HG03175 (cell line): ENCODE measurements at regions not wholly inside any gene's neighbourhood (a gene's known extent, or its start where the extent isn't known, plus 50 kb on each side); places are given as distances from the start of the nearest gene placed in this dataset.

Source experiments
- ATAC-seq: cut with Tn5 transposase; IDR thresholded peaks from one replicate; pipeline ENCODE4 v1.9.1; 2021; ENCODE audit warnings: mild to moderate bottlenecking, moderate library complexity; ENCODE audit not compliant: unreplicated experiment

DNA sequence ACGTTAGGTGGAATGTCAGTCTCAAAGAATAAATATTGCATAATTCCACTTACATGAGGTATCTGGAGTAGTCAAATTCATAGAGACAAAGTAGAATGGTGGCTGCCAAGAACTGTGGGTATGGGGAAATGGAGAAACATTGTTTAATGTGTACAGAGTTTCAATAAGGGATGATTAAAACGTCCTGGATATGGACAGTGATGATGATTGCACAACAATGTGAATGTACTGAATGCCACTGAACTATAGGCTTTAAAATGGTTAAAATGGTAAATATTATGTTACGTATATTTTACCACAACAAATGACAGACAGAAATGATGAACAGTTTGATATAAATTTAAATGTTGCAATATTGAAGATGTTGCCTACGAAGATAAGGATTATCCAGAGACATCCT, 602.0 kb upstream of the PKDCC start:
- no peak for ATAC-seq

DNA sequence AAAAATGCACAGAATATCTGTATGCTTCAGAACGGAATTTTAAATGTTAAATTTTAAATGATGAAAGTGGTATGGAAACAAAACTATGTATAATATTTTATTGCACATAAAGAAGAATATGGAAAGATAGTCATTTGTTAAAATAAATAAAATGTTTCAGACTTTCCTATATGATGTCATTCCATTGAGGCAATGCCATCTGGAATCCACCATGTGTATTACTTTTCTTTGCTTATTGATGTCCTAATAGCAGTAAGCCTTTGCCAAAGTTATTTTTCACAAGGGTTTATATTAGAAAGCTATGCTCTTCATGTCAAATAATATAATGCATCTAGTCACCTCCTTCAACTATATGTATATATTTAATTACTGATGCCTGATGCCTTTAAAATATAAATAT, 601.6 kb upstream of the PKDCC start:
- no peak for ATAC-seq

DNA sequence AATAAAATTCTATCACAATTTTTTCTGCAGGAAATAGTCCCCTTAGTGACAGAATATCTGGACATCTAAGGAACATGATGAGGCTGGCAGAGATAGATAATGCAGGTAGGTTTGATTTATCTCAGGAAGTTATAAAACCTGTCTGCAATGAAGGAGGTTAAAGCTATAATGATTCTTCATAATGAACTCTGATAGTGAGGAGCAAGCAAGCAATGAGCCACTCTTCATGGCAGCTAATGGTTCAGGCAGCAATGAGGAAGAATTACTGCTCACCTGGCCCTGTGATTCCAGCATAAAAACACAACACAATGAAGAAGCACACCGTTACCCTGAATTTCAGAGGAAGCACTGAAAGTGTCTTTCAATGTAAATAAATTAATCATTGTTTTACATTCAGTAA, 599.6 kb upstream of the PKDCC start:
- no peak for ATAC-seq

DNA sequence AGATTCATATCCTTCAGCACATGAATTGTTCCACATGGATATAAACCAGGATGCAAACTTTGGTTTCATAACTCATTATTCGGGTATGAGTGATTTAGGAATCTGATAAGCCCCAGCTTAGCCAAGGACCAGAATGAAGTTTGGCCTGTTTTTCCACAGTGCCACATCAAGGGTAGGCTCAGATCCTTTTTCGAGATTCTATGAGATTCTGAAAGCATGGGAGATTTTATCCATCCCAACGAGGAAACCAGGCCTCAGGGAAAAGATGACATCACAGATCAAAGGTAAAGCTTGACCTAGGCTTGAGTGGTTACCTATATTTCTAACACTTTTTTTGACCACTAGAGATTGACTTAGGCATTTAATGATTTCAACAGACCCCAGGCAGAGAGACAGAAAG, 590.8 kb upstream of the PKDCC start:
- no peak for ATAC-seq

DNA sequence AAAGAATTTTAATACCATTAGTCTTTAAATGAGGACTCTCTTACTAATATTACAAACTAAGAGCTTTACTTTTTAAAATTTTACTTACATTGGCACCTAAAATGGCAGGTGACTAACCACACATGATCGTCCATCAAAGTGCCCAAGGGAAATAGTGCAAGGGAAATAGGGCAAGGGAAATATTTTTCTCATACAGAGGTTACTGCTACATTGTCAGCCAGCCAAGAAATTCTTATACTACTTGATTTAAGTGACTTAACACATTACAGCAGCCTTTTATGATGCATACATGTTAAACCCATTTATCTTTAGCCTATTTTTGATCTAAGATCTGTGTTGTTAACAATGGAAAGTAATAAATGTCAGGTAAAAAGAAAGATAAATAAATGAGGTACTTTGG, 587.2 kb upstream of the PKDCC start:
- ATAC-seq: no peak

DNA sequence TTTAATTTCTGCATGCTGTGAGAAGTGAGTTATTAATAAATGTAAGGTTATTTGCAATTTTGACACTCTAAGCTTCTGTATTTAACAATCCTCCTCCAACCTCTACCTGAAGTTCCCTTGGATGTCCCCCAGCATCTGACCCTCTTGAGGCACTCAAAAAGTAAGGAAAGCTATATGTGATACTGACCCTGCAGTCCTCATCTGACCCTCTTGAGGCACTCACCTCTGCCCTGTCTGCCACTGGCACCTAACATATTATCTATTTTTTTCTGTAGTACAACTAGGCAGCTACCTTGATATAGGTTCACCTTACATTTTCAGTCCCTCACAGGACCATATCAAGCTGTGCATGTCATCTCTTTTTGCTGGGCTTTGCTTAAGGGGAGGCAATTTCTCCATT, 583.4 kb upstream of the PKDCC start:
- ATAC-seq: no peak

DNA sequence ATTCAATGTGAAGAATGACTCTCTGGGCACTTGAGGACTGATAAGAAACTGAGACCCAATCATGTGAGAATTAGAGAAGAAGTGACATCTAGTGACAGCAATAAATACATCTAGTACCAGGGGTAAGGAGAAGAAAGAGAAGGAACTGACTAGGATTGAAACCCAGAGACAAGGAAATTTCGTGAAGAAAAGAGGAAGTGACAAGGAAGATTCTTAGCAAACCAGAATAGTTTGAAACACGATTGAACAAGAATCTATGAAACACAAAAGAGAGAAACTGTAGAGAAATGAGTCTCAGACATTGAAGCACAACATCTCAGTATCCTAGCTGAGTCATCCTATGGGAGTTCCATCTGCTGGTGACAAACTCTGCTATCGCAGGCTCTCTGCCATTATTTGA, 571.9 kb upstream of the PKDCC start:
- ATAC-seq: no peak

DNA sequence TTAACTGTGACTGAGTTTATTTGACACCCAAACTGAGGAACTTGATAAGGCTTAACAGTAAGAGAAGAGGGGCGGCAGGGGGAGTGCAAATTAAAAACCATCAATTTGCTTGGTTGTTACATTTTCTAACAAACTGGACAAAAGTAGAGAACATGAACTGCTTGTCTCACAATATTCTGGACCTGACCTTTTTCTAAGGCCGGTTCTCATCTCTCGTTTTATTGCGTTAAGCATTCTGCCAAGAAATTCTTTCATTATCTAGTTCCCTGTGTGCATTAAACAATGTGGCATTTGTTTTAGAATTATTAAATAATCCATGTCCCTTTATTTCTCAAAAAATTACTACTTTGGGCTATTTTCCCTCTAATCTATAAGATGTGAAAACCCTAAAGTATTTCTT, 565.2 kb upstream of the PKDCC start:
- ATAC-seq: no peak

DNA sequence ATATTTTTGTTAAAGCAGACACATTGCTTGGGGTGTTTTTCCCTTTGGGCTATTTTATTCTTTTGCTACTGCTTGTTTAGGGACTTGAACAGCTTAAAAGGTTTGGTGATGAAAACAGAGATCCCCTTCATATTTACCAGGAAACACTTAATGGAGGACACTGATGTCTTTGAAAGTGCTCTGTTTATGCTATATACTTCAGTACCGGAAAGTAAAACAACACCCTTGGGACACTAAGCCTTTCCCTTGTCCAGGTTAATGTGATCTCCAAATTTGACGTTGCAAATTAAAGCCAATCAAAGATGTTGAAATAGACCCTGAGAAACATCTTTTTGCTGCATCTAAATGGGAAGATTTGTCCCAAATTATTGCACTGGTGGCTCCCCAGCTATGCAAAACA, 564.6 kb upstream of the PKDCC start:
- no peak for ATAC-seq

DNA sequence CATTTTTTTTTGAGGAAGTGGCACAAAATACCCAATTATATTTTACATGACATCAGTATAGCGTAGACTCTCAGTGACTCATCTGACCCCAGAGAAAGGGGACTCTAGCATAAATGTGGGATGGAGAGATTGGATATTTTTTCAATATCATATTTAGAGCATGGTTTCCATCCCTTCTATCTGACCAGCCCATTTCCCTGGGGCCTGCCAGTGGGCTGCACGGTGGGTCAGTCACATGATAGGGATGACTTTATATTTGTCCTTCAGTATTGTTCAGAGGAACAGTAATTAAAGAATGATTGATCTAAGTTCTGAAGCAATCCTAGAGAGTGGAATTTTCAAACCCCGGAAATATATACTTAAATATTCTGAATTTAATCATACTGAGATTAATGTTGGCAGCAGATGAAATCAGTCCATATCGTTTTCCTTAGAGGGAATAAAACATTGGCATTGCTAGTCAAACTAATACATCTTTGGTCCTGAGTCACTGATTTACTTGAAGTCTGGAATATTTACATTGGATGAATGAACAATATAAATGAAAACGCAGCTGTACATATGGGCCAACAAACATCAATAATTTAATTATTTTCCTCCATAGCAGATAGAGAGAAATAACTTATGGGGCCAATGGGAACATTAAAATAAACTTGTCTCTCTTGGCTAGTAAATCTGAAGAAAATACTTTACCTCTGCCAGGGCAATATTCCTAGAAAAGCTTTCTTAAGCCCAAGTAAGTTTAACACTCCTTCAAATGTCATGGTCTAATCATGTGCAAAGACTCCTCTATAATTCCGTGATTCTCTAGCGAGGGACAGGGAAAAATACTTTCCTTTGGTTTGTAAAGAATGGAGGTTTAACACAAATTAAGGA, 563.6 kb upstream of the PKDCC start:
- no peak for ATAC-seq

DNA sequence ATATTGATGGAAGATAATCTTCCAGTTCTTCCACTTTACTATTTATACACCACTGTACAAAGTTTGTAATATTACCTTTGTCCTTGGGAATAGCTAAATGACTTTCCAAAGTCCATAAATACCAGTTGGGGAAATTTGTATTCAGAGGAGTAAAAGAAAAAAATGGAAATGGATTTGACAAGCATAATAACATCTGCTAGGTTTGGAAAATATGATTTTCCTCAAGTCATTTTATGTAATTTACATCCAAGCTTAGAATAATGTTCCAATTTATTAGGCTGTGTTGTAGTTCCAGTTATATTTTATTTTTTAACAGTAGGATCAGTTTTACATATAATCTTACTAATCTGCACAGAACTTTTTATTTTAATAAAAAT, 563.0 kb upstream of the PKDCC start:
- no peak for ATAC-seq

DNA sequence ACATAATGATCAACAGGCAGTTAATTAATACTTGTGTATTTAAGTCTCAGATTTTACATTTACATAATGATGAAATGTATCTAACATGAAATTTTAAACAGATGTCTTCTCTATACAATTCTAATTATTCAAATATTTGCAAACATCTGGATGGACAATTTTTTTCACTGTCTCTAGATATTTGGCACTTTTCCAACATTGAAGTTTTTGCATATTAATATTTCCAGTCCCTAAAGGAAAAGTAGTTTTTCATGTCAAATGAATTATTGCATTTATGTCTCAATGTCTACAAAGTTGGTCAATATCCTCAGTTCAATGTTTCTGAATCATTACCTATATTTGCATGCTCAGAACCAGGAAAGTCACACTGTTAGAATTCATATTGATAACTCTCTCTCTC, 560.9 kb upstream of the PKDCC start:
- ATAC-seq: no peak

DNA sequence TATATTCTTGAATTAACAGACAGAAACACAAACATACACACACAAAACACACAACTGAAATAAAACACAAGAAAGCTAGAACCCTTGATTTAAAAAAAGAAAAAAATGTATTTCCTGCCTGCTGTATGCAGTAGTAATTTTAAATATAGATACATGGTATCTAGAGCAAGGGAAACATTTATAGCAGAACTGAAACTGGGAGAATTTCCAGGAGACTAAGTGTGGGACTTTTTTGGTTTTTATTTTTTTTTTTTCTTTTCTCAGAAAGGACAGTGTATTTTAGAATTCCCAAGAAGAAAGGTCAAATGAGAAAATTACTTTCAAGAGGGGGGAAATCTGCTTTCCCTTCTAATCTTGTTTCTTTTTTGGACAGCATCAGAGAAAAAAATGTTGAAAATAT, 558.9 kb upstream of the PKDCC start:
- ATAC-seq: no peak

DNA sequence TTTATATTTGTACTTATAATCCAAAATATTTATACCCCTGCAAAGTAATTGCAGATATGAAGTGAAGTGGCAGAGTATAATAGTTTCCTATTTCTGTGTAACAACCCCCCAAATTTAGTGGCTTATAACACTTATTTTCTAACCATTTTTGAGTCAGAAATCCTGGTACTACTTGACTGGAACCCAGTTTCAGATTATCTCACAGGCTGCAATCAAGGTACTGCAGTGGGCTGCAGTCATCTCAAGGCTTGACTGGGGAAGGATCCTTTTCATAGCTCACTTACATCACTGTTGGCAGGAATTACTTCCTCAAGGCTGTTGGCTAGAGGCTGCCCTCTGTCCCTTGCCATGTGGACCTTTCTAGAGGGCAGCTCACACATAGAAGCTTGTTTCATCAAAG, 558.2 kb upstream of the PKDCC start:
- ATAC-seq: no peak

DNA sequence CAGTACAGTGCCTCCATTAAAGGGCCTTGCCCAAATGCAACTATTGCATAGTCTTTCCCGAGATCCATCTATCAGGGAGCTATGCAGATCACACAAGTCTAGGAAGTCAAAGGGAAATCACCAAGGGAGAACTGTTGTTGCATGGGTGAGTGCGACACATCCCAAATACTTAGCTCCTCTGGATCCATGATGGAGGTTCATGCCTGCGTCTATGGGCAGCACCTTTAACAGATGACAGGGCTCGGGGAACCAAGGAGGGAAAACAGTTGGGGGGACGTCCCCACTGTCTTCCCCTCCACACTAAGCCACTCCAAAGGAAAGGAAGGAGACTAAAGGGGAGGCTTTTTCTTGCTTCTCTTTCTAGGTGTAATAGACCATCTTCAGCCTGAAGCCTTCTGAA, 552.8 kb upstream of the PKDCC start:
- ATAC-seq: no peak

DNA sequence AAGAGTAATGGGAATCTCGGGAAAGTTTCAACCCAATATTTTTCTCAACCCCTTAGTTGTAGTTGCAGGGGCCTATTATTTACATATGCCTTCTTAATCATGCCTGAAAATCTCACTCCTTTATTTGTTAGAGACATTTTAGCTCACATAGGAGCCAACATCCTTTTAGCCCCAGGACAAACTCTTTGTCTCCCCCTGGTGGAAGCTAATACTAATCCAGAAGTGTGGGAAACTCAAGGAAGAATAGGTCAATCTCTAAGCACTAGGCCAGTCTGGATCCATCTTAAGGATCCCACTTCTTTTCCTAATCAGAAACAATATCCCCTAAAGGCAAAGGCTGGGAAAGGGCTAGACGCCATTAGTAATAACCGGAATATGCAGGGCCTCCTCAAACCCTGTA, 550.9 kb upstream of the PKDCC start:
- ATAC-seq: no peak

DNA sequence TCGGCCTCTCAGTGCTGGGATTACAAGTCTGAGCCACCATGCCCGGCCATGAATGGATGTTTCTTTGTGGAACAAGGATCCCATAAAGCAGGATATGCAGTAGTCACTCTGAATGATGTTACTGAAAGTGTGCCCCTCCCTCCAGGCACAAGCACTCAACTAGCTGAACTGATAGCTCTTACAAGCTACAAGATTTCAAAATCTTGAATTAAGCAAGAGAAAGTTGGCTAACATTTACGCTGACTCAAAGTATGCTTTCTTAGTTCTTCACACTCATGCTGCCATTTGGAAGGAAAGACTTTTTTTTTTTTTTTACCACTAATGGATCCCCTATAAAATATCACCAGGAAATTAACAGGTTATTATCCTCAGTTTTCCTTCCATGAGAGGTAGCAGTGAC, 549.0 kb upstream of the PKDCC start:
- ATAC-seq: no peak

DNA sequence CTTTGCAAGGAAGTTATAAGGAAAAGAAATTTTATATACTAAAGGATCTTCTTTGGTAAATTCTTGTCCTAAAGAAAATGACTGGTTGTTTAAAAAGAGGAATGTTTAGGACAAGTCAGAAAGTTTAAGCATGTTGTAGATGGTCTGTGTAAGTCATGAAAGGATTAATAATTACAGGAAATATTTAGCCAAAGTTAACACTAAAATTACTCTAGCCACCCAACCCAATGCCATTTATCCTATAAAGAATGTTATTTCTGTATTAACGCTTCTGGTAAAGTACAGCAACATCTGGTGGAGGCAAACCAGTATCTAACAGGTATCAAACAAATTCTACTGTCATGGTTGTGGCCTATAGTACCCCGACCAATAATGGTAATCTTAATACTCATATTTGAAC, 546.9 kb upstream of the PKDCC start:
- ATAC-seq: no peak

DNA sequence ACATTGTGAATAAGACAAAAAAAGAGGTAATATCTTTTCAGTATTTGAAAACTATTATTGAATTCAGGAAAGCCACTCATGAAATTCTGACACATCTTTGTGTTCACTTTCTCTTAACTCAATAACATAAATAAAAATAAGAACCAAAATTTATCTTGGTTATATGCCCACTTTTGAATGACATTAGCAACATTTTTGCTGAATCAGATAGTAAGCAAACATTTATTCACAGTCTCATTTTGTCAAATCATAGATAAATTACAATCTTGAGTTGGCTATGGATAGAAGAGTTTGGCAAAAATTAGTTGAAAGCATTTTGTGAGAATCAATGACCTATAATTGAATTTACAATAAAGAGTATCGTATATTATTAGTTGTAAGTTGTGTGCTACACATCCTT, 545.1 kb upstream of the PKDCC start:
- ATAC-seq: no peak

DNA sequence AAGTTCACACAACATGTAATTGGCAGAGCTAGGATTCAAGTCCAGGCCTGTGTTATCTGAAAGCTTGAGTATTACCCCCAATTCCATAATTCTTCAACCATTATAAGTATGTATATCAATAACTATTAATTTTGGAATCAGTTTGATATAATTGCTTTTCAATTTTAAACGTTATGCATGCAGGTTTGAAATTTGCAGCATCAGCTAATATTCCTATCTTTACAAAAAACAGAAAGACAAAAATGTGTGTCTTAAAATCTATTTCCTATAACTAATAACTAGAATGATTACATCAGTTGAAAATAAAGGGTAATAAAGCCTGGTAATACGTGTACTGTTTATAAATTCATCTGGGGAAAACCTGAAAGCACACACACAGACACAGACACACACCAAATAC, 543.3 kb upstream of the PKDCC start:
- no peak for ATAC-seq

DNA sequence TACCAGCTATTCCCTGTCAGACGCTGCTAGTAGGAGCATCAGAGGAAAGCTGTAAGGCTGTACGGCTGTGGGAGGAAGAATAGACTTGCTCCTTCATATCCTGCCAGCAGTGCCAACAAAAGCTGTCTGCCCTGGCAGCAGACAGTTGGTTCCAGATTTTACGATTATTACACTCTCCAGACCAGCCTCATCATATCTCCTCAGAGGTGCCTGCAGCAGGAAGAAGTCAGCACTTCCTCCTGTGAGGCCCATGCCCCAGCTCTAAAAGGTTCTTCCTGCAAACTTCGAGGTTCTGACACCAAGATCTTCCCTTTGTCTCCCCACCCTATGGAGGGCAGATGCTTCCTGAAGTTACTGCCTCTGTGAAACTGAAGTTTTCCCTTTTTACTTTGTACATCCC, 537.7 kb upstream of the PKDCC start:
- ATAC-seq: no peak

DNA sequence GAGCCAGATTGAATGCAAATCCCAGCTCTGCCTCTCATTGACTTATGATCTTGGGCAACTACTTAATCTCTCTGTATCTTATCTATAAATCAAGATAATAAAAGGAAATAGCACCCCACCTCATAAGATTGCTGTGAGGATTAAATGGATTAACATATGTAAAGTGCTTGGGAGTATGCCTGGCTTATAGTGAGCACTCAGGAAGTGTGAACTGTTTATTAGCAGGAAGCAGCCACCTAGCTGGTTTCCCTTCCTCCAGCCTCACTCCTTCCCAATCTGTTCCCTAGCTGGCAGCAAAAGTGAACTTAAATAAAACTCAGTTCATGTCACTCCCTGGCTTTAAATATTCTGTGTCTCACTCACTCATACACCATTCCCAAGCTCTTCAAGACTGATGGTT, 526.6 kb upstream of the PKDCC start:
- no peak for ATAC-seq
